Fibroblast of skin of left quadriceps (primary cell): ENCODE measurements at regions not wholly inside any gene's neighbourhood (a gene's known extent, or its start where the extent isn't known, plus 50 kb on each side); places are given as distances from the start of the nearest gene placed in this dataset.
"Not testable (repeated sequence)": the region's sequence is repeated elsewhere in the genome, so short reads cannot be mapped to it uniquely, and the experiment has no call there.

Experiments used
- DNase-seq, 2 experiments: peaks; one replicate each; pipeline ENCODE4 v3.0.0-alpha.2; 2013; ENCODE audit warnings: low read depth in 2 of 2

GRCh38 chr2:31813016-31813415 lies 197.8 kb downstream of the MEMO1 start:
- DNase-seq = no peak

DNA sequence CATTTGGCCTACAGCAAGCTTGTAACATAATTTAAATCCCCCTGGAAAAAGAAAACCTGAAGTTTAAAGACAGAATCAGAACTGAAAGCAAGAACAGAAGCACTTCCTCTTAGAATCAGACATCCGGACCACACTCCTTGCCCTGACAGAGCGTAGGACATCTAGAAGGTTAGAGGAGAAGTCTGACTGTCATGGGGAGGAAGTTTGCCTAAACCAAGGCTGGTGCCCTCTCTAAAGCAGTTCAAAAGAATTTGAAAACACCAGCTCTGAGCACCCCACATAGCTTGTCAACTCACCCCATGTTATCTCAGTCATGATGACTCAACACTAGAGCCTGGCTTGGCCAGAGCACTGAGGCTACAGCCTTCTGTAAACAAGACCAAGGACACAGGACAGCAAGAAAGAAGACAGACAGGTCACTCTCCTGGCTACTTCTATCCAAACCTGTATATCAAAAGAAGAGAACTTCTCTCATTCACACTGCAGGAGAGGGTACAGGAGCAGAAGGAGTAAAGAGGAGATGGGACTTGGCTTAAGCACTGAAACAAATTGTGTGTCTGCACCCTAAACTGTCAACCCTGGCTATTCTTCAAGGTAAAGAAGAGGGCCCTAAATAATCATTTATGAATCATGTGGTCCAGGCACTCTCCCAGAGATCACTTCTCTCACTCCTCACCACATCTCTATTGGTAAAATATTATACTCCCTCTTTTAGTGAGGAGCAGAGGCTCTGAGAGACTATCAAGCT lies 198.6 kb downstream of the MEMO1 start:
- DNase-seq = no peak

DNA sequence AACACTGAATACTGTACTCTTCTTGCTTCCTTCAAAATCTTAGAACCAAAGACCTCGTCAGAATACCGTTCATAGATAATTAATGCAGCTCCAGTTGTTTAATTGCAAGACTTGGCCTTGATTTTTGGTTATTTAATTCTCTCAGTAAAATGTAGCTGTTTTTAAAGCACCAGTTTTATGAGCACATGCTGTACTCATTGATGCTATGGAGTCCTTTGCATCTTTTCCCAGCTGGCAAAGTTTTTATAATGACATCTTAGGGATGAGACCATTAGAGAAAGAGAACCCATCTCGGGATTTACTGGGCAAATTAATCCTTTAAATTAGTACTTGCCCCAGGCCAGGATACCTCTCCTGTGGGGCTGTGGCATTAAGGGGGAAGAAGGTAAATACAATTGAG lies 199.3 kb downstream of the MEMO1 start:
- DNase-seq = no peak

- DNase-seq = no peak
These were observed 200.4 kb downstream of the MEMO1 start for GRCh38 chr2:31810200-31810917.

DNA sequence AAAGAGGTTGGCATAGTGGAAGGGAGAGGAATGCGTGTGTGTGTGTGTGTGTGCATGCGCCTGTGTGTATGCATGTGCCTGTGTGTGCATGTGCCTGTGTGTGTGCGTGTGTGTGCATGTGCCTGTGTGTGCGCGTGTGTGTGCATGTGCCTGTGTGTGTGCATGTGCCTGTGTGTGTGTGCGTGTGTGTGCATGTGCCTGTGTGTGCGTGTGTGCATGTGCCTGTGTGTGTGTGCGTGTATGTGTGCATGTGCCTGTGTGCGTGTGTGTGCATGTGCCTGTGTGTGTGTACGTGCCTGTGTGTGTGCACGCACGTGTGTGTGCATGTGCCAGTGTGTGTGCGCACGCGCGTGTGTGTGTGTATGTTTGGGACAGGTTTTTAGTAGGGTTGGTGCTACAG lies 205.1 kb downstream of the MEMO1 start:
- no peak for DNase-seq

DNA sequence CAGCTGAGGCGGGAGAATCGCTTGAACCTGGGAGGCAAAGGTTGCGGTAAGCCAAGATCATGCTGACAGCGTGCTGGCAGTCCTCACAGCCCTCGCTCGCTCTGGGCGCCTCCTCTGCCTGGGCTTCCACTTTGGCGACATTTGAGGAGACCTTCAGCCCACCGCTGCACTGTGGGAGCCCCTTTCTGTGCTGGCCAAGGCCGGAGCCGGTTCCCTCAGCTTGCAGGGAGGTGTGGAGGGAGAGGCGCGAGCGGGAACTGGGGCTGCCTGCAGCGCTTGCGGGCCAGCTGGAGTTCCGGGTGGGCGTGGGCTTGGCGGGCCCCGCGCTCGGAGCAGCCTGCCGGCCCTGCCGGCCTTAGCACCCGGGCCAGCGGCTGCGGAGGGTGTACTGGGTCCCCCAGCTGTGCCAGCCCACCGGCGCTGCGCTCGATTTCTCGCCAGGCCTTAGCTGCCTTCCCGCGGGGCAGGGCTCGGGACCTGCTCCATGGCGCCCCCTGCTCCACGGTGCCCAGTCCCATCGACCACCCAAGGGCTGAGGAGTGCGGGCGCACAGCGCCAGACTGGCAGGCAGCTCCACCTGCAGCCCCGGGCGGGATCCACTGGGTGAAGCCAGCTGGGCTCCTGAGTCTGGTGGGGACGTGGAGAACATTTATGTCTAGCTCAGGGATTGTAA lies 207.2 kb downstream of the MEMO1 start:
- not testable (repeated sequence) for DNase-seq

GRCh38 chr2:31802711-31803110 lies 208.1 kb downstream of the MEMO1 start:
- DNase-seq = no peak

DNA sequence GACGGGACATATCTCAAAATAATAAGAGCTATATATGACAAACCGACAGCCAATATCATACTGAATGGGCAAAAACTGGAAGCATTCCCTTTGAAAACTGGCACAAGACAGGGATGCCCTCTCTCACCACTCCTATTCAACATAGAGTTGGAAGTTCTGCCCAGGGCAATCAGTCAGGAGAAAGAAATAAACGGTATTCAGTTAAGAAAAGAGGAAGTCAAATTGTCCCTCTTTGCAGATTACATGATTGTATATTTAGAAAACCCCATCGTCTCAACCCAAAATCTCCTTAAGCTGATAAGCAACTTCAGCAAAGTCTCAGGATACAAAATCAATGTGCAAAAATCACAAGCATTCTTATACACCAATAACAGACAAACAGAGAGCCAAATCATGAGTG lies 211.5 kb downstream of the MEMO1 start:
- not testable (repeated sequence) for DNase-seq

DNA sequence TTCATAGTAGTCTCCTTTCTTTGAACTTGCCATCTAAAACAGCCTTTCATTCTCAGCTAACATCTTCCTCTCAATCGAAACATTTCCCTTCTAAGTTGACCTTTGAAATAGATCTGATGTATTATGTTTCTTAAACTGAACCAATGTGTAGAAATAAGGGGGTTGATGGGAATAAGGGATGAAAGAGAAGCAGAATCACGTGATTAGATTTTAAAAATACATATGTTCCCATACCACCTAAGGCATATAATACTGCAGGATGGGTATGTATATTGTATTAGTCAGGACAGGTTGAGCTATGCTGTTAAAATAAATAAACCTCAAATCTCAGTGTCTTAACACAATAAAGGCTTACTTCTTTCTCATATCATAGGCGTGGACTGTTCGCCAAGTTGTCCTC lies 207.5 kb upstream of the SRD5A2 start:
- DNase-seq = no peak

DNA sequence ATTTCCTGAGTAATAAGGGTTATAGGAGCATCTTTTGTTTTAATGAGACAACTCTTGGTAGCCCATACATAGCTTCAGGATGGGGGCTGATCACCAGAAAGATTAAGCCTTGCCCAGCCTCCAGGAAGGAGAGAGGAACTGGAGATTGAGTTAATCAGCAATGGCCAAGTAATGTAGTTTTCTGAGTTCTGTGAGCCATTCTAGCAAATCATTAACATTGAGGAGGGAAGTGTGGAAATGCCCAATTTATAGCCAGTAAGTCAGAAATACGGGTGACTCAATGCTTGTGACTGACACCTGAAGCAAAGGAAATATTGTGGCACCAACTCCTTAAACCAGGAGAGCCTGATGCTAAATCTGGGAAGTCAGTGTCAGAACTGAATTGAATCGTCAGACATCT lies 205.1 kb upstream of the SRD5A2 start:
- DNase-seq = no peak

- no peak for DNase-seq
These were observed 204.1 kb upstream of the SRD5A2 start for GRCh38 chr2:31784868-31785267.

DNA sequence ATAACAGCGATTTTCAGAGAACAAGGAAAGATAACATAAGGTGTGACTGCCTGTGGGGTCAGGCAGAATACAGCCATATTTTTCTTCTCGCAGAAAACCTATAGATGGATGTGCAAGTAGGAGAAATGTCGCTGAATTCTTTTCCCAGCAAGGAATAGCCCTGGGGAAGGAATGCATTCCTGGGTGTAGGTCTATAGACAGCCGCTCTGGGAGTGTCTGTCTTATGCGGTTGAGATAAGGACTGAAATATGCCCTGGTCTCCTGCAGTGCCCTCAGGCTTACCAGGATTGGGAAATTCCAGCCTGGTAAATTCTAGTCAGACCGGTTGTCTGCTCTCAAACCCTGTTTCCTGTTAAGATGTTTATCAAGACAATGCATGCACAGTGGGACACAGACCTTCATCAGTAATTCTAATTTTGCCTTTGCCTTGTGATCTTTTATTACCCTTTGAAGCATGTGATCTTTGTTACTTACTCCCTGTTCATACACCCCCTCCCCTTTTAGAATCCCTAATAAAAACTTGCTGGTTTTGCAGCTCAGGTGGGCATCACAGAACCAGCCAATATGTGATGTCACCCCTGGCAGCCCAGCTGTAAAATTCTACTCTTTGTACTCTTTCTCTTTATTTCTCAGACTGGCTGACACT lies 202.8 kb upstream of the SRD5A2 start:
- not testable (repeated sequence) for DNase-seq

GRCh38 chr2:31778153-31778552 lies 197.4 kb upstream of the SRD5A2 start:
- DNase-seq = no peak

DNA sequence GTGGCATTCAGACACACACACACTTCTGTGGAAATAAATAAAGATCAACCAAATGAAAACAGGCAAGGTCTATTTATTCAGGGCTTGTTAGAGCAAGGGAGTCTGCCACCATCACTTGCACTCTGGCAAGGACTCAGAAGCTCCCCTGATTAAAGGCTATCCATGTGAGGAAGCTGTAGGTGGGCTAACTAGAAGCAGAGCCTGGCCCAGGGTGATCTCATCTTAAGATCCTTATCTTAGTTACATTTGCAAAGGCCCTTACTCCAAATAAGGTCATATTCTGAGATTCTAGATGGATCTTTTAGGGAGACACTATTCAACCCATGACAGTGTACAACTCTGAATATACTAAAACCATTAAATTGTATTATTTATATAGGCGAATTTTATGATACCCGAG lies 190.0 kb upstream of the SRD5A2 start:
- DNase-seq = no peak

- DNase-seq = no peak
These were observed 184.6 kb upstream of the SRD5A2 start for GRCh38 chr2:31765078-31765945.

DNA sequence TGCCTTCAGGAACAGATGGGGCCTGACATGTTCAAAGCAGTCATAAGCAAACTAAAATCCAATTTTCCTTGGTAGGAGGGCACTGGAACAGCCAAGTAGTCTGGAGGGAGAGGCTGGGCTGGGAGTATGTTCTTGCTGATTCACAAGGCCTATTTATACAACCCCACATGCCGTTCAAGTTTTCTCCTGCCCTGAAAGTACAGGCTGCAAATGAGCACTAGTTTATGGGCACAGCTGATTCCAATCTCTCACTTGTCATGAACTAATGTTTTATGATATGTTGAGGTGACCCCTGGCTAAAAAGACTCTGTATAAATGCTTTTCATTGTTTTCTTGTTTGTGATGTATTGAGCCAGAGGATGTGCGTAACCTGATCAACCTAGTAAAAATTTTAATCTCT lies 183.4 kb upstream of the SRD5A2 start:
- DNase-seq = peak; percentile 1 to 3

- no peak for DNase-seq
These were observed 181.3 kb upstream of the SRD5A2 start for GRCh38 chr2:31762085-31762484.

- not testable (repeated sequence) for DNase-seq
These were observed 176.6 kb upstream of the SRD5A2 start for GRCh38 chr2:31757351-31757750.

GRCh38 chr2:31748746-31749145 lies 168.0 kb upstream of the SRD5A2 start:
- DNase-seq = not testable (repeated sequence)

GRCh38 chr2:31748041-31748440 lies 167.3 kb upstream of the SRD5A2 start:
- DNase-seq = no peak

- DNase-seq = no peak
These were observed 158.4 kb upstream of the SRD5A2 start for GRCh38 chr2:31739161-31739560.
